ENCODE measurements at regions not wholly inside any gene's neighbourhood (a gene's known extent, or its start where the extent isn't known, plus 50 kb on each side); places are given as distances from the start of the nearest gene placed in this dataset.

DNA sequence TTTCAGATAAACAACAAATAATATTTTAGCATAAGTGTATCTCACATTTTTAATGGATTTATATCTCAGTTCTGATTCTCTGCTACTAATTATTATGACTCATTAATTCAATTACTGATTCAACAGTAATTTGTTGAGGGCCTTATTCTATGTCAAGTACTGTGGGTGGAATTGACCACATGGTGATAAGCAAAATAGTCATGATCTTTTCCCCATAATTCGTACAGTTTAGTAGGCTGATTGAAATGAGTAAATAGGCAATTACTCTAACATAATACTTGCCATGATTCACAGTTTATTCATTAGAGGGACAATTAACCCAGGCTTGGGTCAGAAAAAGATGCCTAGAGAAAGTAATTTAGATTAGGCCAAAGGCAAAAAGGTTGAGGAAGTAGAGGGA lies 60.9 kb upstream of the SLC4A7 start:
- TF ChIP-seq EGR1 (IDR thresholded peaks at IDR 0.05; ENCODE audit: borderline replicate concordance, low read depth, low read length) (no peak), SIRT6 (IDR thresholded peaks at IDR 0.05; ENCODE audit: low read length) (no peak), POLR2AphosphoS5 (IDR thresholded peaks at IDR 0.05; ENCODE audit: low read depth, low read length) (no peak), JUND (IDR thresholded peaks at IDR 0.05; ENCODE audit: low read length) (no peak), FOSL1 (IDR thresholded peaks at IDR 0.05; ENCODE audit: insufficient read depth, low read depth, low read length) (no peak), RAD21 (IDR thresholded peaks at IDR 0.05 in 1 of 2, conservative IDR thresholded peaks at IDR 0.05 in 1 of 2; ENCODE audit: low read depth in 2 of 2, low read length in 2 of 2) (no peak), TCF12 (IDR thresholded peaks at IDR 0.05; ENCODE audit: low read depth, low read length) (no peak), CHD2 (IDR thresholded peaks at IDR 0.05; ENCODE audit: low read length) (no peak), TAF1 (IDR thresholded peaks at IDR 0.05; ENCODE audit: low read depth, low read length) (no peak)
- TF ChIP-seq, protein P1, sequence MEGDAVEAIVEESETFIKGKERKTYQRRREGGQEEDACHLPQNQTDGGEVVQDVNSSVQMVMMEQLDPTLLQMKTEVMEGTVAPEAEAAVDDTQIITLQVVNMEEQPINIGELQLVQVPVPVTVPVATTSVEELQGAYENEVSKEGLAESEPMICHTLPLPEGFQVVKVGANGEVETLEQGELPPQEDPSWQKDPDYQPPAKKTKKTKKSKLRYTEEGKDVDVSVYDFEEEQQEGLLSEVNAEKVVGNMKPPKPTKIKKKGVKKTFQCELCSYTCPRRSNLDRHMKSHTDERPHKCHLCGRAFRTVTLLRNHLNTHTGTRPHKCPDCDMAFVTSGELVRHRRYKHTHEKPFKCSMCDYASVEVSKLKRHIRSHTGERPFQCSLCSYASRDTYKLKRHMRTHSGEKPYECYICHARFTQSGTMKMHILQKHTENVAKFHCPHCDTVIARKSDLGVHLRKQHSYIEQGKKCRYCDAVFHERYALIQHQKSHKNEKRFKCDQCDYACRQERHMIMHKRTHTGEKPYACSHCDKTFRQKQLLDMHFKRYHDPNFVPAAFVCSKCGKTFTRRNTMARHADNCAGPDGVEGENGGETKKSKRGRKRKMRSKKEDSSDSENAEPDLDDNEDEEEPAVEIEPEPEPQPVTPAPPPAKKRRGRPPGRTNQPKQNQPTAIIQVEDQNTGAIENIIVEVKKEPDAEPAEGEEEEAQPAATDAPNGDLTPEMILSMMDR (IDR thresholded peaks at IDR 0.05; ENCODE audit: control extremely low read depth in 1 of 3, insufficient read depth in 1 of 3, low read depth in 1 of 3, low read length in 3 of 3): no peak

Measured in H1 (cell line).